Fibroblast of lung (primary cell): ENCODE measurements at regions not wholly inside any gene's neighbourhood (a gene's known extent, or its start where the extent isn't known, plus 50 kb on each side); places are given as distances from the start of the nearest gene placed in this dataset.

Experiments used
- EZH2 ChIP-seq: IDR thresholded peaks from 2 replicates; pipeline ENCODE4 v1.5.1; 2012; ENCODE audit warnings: low read length, control low read depth, mild to moderate bottlenecking; ENCODE audit errors: missing control alignments
- TF ChIP-seq, protein P1 (sequence below), 2 donors: IDR thresholded peaks in 1 of 2; conservative IDR thresholded peaks in 1 of 2; 1 replicate in 1 of 2; 2 replicates in 1 of 2; pipeline ENCODE4 v1.5.1; 2011 to 2012; ENCODE audit warnings: low read length in 2 of 2, control low read depth in 1 of 2, inconsistent platforms in 1 of 2, low read depth in 1 of 2, mild to moderate bottlenecking in 1 of 2

DNA sequence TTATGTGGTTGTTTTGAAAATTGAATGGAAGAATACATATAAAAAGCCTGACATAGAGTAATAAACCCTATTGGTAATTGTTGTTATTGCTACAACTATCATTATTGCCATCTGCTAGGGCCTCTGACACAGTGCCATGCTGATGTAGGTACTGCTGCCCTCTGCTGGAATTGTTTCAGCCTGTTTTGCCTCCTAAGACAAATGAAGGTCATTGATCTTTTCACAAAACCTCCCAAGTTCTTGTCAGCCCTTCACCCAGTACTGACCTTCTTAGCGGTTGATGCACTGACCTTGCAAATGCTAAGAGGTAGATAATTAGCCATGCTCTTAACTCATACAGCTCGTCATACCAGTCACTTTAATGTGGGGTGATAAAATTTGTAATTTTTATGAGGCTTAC lies 975.2 kb downstream of the SORCS1 start:
- TF ChIP-seq, protein P1, sequence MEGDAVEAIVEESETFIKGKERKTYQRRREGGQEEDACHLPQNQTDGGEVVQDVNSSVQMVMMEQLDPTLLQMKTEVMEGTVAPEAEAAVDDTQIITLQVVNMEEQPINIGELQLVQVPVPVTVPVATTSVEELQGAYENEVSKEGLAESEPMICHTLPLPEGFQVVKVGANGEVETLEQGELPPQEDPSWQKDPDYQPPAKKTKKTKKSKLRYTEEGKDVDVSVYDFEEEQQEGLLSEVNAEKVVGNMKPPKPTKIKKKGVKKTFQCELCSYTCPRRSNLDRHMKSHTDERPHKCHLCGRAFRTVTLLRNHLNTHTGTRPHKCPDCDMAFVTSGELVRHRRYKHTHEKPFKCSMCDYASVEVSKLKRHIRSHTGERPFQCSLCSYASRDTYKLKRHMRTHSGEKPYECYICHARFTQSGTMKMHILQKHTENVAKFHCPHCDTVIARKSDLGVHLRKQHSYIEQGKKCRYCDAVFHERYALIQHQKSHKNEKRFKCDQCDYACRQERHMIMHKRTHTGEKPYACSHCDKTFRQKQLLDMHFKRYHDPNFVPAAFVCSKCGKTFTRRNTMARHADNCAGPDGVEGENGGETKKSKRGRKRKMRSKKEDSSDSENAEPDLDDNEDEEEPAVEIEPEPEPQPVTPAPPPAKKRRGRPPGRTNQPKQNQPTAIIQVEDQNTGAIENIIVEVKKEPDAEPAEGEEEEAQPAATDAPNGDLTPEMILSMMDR (conservative IDR thresholded peaks at IDR 0.05 in 1 of 2, IDR thresholded peaks at IDR 0.05 in 1 of 2; ENCODE audit: low read depth in 1 of 2, low read length in 2 of 2), result peak in 1 of 2 donors; percentile 19
- TF ChIP-seq EZH2, result no peak
